ENCODE measurements at regions not wholly inside any gene's neighbourhood (a gene's known extent, or its start where the extent isn't known, plus 50 kb on each side); places are given as distances from the start of the nearest gene placed in this dataset.

- TF ChIP-seq ZNF654 (tag by site-specific recombination; IDR thresholded peaks at IDR 0.05; ENCODE audit: low read depth), result peak; percentile 14; the same call in 1 of the 2 replicates
- TF ChIP-seq ZNF266 (tag by site-specific recombination; IDR thresholded peaks at IDR 0.05; ENCODE audit: low read depth), result no peak
- no peak for TF ChIP-seq GFI1B (tag by site-specific recombination; IDR thresholded peaks at IDR 0.05)
- TF ChIP-seq PBX3 (CRISPR knock-in tag; IDR thresholded peaks at IDR 0.05), result no peak
- no peak for TF ChIP-seq BCL11A (tag by site-specific recombination; IDR thresholded peaks at IDR 0.05; ENCODE audit: low read depth)
- Histone ChIP-seq H3K4me3 (ENCODE audit: low read depth, low read length) (no peak overlapping the region), H3K36me3 (ENCODE audit: control insufficient read depth in 2 of 2, insufficient read depth in 1 of 2, low read length in 2 of 2) (no peaks in the 10 kb centered on the region), H3K27ac (ENCODE audit: extremely low read depth, low read depth, low read length) (no peak overlapping the region), H3K9me3 (ENCODE audit: control insufficient read depth, insufficient read depth, low read depth, low read length) (no peaks in the 10 kb centered on the region), H3K4me1 (ENCODE audit: control insufficient read depth, insufficient read depth, low read length) (no peaks in the 10 kb centered on the region)
- ChIA-PET POLR2A (no interaction called here), CTCF (interaction anchor here (0.9 kb wide), 1 partner anchor 83 kb away, joined by 3 read pairs; no protein-coding TSS in a partner anchor)
Measured at GRCh38 chr4:100117750-100118149, 72.5 kb downstream of the DDIT4L start.

DNA sequence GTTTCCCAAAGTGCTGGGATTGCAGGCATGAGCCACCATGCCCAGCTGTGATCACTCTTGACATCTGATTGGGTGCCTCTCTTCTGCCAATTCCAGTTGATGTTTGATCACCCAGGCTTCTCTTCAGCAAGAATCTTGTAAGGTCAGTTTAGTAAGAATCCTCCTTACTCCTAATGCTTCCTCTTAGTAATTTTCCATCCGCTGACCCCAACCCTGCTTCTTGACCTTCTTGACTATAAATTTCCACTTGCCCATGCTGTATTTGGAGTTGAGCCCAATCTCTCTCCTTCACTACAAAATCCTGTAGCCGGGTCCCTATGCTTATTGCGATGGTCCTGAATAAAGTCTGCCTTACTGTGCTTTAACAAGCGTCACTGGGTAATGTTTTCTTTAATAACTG is 75.4 kb downstream of the DDIT4L start:
- no peak overlapping the region for H3K27ac ChIP-seq (ENCODE audit: extremely low read depth, low read depth, low read length)
- POLR2A ChIA-PET, result no interaction called here
- CTCF ChIA-PET, result no interaction called here
- TF ChIP-seq ZNF768 (tag by site-specific recombination; IDR thresholded peaks at IDR 0.05) (no peak), ZNF2 (tag by site-specific recombination; IDR thresholded peaks at IDR 0.05) (no peak), GFI1B (tag by site-specific recombination; IDR thresholded peaks at IDR 0.05) (no peak), OVOL3 (tag by site-specific recombination; IDR thresholded peaks at IDR 0.05) (no peak), ZNF707 (tag by site-specific recombination; IDR thresholded peaks at IDR 0.05) (no peak), ZNF174 (tag by site-specific recombination; IDR thresholded peaks at IDR 0.05) (no peak), ZNF132 (tag by site-specific recombination; IDR thresholded peaks at IDR 0.05; ENCODE audit: borderline replicate concordance) (no peak), ZNF558 (tag by site-specific recombination; IDR thresholded peaks at IDR 0.05) (no peak), YY1 (tag by site-specific recombination; IDR thresholded peaks at IDR 0.05) (no peak), ZNF514 (tag by site-specific recombination; IDR thresholded peaks at IDR 0.05) (no peak)
- TF ChIP-seq, protein P1, sequence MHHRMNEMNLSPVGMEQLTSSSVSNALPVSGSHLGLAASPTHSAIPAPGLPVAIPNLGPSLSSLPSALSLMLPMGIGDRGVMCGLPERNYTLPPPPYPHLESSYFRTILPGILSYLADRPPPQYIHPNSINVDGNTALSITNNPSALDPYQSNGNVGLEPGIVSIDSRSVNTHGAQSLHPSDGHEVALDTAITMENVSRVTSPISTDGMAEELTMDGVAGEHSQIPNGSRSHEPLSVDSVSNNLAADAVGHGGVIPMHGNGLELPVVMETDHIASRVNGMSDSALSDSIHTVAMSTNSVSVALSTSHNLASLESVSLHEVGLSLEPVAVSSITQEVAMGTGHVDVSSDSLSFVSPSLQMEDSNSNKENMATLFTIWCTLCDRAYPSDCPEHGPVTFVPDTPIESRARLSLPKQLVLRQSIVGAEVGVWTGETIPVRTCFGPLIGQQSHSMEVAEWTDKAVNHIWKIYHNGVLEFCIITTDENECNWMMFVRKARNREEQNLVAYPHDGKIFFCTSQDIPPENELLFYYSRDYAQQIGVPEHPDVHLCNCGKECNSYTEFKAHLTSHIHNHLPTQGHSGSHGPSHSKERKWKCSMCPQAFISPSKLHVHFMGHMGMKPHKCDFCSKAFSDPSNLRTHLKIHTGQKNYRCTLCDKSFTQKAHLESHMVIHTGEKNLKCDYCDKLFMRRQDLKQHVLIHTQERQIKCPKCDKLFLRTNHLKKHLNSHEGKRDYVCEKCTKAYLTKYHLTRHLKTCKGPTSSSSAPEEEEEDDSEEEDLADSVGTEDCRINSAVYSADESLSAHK (tag by site-specific recombination; IDR thresholded peaks at IDR 0.05), result no peak
- no peaks in the 10 kb centered on the region for H3K36me3 ChIP-seq (ENCODE audit: control insufficient read depth in 2 of 2, insufficient read depth in 1 of 2, low read length in 2 of 2)
- H3K9me3 ChIP-seq (ENCODE audit: control insufficient read depth, insufficient read depth, low read depth, low read length), result no peaks in the 10 kb centered on the region
- H3K4me1 ChIP-seq (ENCODE audit: control insufficient read depth, insufficient read depth, low read length), result no peaks in the 10 kb centered on the region
- H3K4me3 ChIP-seq (ENCODE audit: low read depth, low read length), result no peak overlapping the region

GRCh38 chr4:100113732-100114131 is 76.5 kb downstream of the DDIT4L start:
- ChIA-PET POLR2A (no interaction called here), CTCF (no interaction called here)
- H3K36me3 ChIP-seq (ENCODE audit: control insufficient read depth in 2 of 2, insufficient read depth in 1 of 2, low read length in 2 of 2), result no peaks in the 10 kb centered on the region
- H3K4me3 ChIP-seq (ENCODE audit: low read depth, low read length), result no peak overlapping the region
- H3K27ac ChIP-seq (ENCODE audit: extremely low read depth, low read depth, low read length), result no peak overlapping the region
- no peaks in the 10 kb centered on the region for H3K4me1 ChIP-seq (ENCODE audit: control insufficient read depth, insufficient read depth, low read length)
- H3K9me3 ChIP-seq (ENCODE audit: control insufficient read depth, insufficient read depth, low read depth, low read length), result no peaks in the 10 kb centered on the region
- no peak for TF ChIP-seq ZNF121 (tag by site-specific recombination; IDR thresholded peaks at IDR 0.05)
- TF ChIP-seq KLF9 (tag by site-specific recombination; IDR thresholded peaks at IDR 0.05; ENCODE audit: low read depth), result no peak

DNA sequence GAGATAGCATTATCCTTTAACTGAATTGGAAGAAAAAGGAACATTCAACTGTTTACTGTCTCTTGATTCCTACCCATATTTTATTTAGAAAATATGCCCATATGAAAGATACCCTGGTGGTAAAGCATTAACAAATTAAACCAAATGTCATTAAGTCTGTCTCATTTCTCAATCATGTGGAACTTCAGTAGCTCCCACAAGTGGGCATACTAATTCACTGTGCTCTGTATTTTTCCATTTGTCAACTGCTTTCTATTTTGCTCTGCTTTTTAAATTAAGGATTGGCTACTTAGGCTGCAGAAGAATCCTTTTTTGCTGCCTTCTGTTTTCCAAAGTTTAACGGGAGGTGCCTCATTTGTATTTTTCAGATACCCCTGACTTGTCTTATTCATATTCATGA is 77.2 kb downstream of the DDIT4L start:
- no peak overlapping the region for H3K4me3 ChIP-seq (ENCODE audit: low read depth, low read length)
- CTCF ChIA-PET, result interaction anchor here (0.7 kb wide), 1 partner anchor 19 kb away, joined by 3 read pairs; no protein-coding TSS in a partner anchor
- no peak overlapping the region for H3K27ac ChIP-seq (ENCODE audit: extremely low read depth, low read depth, low read length)
- H3K4me1 ChIP-seq (ENCODE audit: control insufficient read depth, insufficient read depth, low read length), result no peaks in the 10 kb centered on the region
- H3K36me3 ChIP-seq (ENCODE audit: control insufficient read depth in 2 of 2, insufficient read depth in 1 of 2, low read length in 2 of 2), result no peaks in the 10 kb centered on the region
- POLR2A ChIA-PET, result no interaction called here
- no peaks in the 10 kb centered on the region for H3K9me3 ChIP-seq (ENCODE audit: control insufficient read depth, insufficient read depth, low read depth, low read length)
- TF ChIP-seq KLF1 (tag by site-specific recombination; IDR thresholded peaks at IDR 0.05) (no peak), ZNF324 (tag by site-specific recombination; IDR thresholded peaks at IDR 0.05) (no peak), SP3 (tag by site-specific recombination; IDR thresholded peaks at IDR 0.05) (no peak), KLF16 (tag by site-specific recombination; IDR thresholded peaks at IDR 0.05) (no peak)
- TF ChIP-seq, protein P2, sequence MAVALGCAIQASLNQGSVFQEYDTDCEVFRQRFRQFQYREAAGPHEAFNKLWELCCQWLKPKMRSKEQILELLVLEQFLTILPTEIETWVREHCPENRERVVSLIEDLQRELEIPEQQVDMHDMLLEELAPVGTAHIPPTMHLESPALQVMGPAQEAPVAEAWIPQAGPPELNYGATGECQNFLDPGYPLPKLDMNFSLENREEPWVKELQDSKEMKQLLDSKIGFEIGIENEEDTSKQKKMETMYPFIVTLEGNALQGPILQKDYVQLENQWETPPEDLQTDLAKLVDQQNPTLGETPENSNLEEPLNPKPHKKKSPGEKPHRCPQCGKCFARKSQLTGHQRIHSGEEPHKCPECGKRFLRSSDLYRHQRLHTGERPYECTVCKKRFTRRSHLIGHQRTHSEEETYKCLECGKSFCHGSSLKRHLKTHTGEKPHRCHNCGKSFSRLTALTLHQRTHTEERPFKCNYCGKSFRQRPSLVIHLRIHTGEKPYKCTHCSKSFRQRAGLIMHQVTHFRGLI (tag by site-specific recombination; IDR thresholded peaks at IDR 0.05), result no peak

All from HEK293 (cell line).